Erythroblast (primary cell): ENCODE measurements at regions not wholly inside any gene's neighbourhood (a gene's known extent, or its start where the extent isn't known, plus 50 kb on each side); places are given as distances from the start of the nearest gene placed in this dataset.

Experiments used
- GATA1 ChIP-seq: IDR thresholded peaks from 2 replicates; pipeline ENCODE4 v1.6.1; 2011; ENCODE audit warnings: low read depth, mild to moderate bottlenecking, control low read depth, low read length, moderate library complexity
- POLR2A ChIP-seq: IDR thresholded peaks from 2 replicates; pipeline ENCODE4 v1.6.1; 2011; ENCODE audit warnings: mild to moderate bottlenecking, low read length

GRCh38 chr15:53160092-53160704 is 370.1 kb upstream of the ONECUT1 start:
- no peak for TF ChIP-seq POLR2A
- TF ChIP-seq GATA1 = no peak
